IMR-90 (cell line): ENCODE measurements at regions not wholly inside any gene's neighbourhood (a gene's known extent, or its start where the extent isn't known, plus 50 kb on each side); places are given as distances from the start of the nearest gene placed in this dataset.
A peak's percentile ranks its signal among the peaks of the same experiment; 100 is the strongest.

Experiments
- ATAC-seq: fragments of 200-7000 bp; cut with Tn5 transposase; 2 replicates; pipeline ENCODE4 v1.9.1; 2020; ENCODE audit warnings: low read depth, mild to moderate bottlenecking, moderate library complexity
- BruUV-seq: library from RNA; stranded (reverse); fragments of 400-500 nt; replicated peaks from 2 replicates; lab custom pipeline; 2021; lab: Mats Ljungman, UMichigan
- CTCF ChIA-PET: fragments of 300-600 bp; formaldehyde crosslinking; extraction: SDS; loops from one replicate; lab custom pipeline; 2021; ENCODE audit warnings: antibody characterized with exemption; lab: Yijun Ruan, JAX
- POLR2A ChIA-PET: fragments of 300-600 bp; sonication (Branson Sonifier 250); formaldehyde crosslinking; loops from one replicate; lab custom pipeline; 2022; ENCODE audit warnings: antibody characterized with exemption; ENCODE audit not compliant: unreplicated experiment; lab: Charles Lee
- DNase-seq: peaks from one replicate; pipeline ENCODE4 v3.0.0; 2013
- H2AFZ ChIP-seq: replicated peaks from 2 replicates; pipeline ENCODE3; 2013; ENCODE audit warnings: low read length, mild to moderate bottlenecking; ENCODE audit not compliant: poor library complexity
- H2AK5ac ChIP-seq: 2 replicates; pipeline ENCODE4 v1.6.1; 2013; ENCODE audit warnings: low read depth, low read length, inconsistent platforms
- H2AK9ac ChIP-seq: replicated peaks from 2 replicates; pipeline ENCODE3; 2013; ENCODE audit warnings: mild to moderate bottlenecking, low read depth, low read length, moderate library complexity; ENCODE audit not compliant: poor library complexity
- H2BK120ac ChIP-seq: 2 replicates; pipeline ENCODE4 v1.6.1; 2013; ENCODE audit warnings: low read depth, low read length, inconsistent platforms
- H2BK15ac ChIP-seq: 3 replicates; pipeline ENCODE4 v1.6.1; 2013; ENCODE audit warnings: low read depth, low read length, inconsistent platforms
- H2BK20ac ChIP-seq: 2 replicates; pipeline ENCODE4 v1.6.1; 2013; ENCODE audit warnings: low read depth, mild to moderate bottlenecking, inconsistent platforms, low read length, moderate library complexity
- H2BK5ac ChIP-seq: 2 replicates; pipeline ENCODE4 v1.6.1; 2013; ENCODE audit warnings: mild to moderate bottlenecking, low read depth, low read length, inconsistent platforms; ENCODE audit not compliant: poor library complexity, severe bottlenecking
- H3K14ac ChIP-seq: replicated peaks from 2 replicates; pipeline ENCODE4 v1.6.1; 2013; ENCODE audit warnings: low read depth, low read length, inconsistent platforms
- H3K18ac ChIP-seq: 2 replicates; pipeline ENCODE4 v1.6.1; 2013; ENCODE audit warnings: low read depth, low read length, control low read depth
- H3K23ac ChIP-seq: 2 replicates; pipeline ENCODE4 v1.6.1; 2013; ENCODE audit warnings: low read depth, low read length, inconsistent platforms
- H3K27ac ChIP-seq: 2 replicates; pipeline ENCODE4 v1.5.1; 2013; ENCODE audit warnings: mild to moderate bottlenecking, control low read depth, low read length; ENCODE audit not compliant: insufficient read depth
- H3K27me3 ChIP-seq: 2 replicates; pipeline ENCODE4 v1.6.1; 2013; ENCODE audit warnings: low read length; ENCODE audit not compliant: control insufficient read depth, insufficient read depth
- H3K36me3 ChIP-seq: 2 replicates; pipeline ENCODE4 v1.6.1; 2013; ENCODE audit warnings: low read length, mixed read lengths; ENCODE audit not compliant: control insufficient read depth, insufficient read depth
- H3K4ac ChIP-seq: 2 replicates; pipeline ENCODE4 v1.6.1; 2013; ENCODE audit warnings: low read depth, low read length, inconsistent platforms
- H3K4me1 ChIP-seq: 2 replicates; pipeline ENCODE4 v1.6.1; 2013; ENCODE audit warnings: low read length, mixed read lengths; ENCODE audit not compliant: control insufficient read depth, insufficient read depth
- H3K4me2 ChIP-seq: 2 replicates; pipeline ENCODE4 v1.6.1; 2013; ENCODE audit warnings: low read depth, mild to moderate bottlenecking, control low read depth, low read length, moderate library complexity
- H3K4me3 ChIP-seq: 2 replicates; pipeline ENCODE4 v1.5.1; 2013; ENCODE audit warnings: low read depth, mild to moderate bottlenecking, control low read depth, low read length, moderate library complexity; ENCODE audit not compliant: insufficient read depth
- H3K56ac ChIP-seq: 2 replicates; pipeline ENCODE4 v1.6.1; 2013; ENCODE audit warnings: low read length, inconsistent platforms; ENCODE audit not compliant: insufficient read depth; ENCODE audit errors: extremely low read depth
- H3K79me1 ChIP-seq, 2 experiments: 2 replicates each; pipeline ENCODE4 v1.6.1; 2013; ENCODE audit warnings: low read length in 2 of 2, inconsistent platforms in 1 of 2, low read depth in 1 of 2
- H3K9ac ChIP-seq: 2 replicates; pipeline ENCODE4 v1.6.1; 2013; ENCODE audit warnings: low read depth, low read length, control low read depth
- H3K9me1 ChIP-seq: 2 replicates; pipeline ENCODE4 v1.6.1; 2013; ENCODE audit warnings: low read length, inconsistent platforms; ENCODE audit not compliant: insufficient read depth
- H3K9me3 ChIP-seq: 2 replicates; pipeline ENCODE4 v1.6.1; 2013; ENCODE audit warnings: low read length; ENCODE audit not compliant: control insufficient read depth, insufficient read depth
- H4K20me1 ChIP-seq: 2 replicates; pipeline ENCODE4 v1.6.1; 2013; ENCODE audit warnings: low read length, inconsistent platforms; ENCODE audit not compliant: insufficient read depth
- H4K5ac ChIP-seq: 2 replicates; pipeline ENCODE4 v1.6.1; 2013; ENCODE audit warnings: mild to moderate bottlenecking, low read depth, low read length, control low read depth
- H4K8ac ChIP-seq, 2 experiments: 2 replicates each; pipeline ENCODE4 v1.6.1; 2013; ENCODE audit warnings: low read depth in 2 of 2, low read length in 2 of 2, control low read depth in 1 of 2, inconsistent platforms in 1 of 2
- H4K91ac ChIP-seq: 2 replicates; pipeline ENCODE4 v1.6.1; 2013; ENCODE audit warnings: low read depth, low read length, inconsistent platforms; ENCODE audit not compliant: insufficient read depth
- BHLHE40 ChIP-seq: fragments of 150-350 bp; IDR thresholded peaks from 2 replicates; pipeline ENCODE4 v1.6.1; 2016; ENCODE audit warnings: mild to moderate bottlenecking, low read depth, low read length
- CEBPB ChIP-seq: IDR thresholded peaks from 2 replicates; pipeline ENCODE4 v1.6.1; 2012; ENCODE audit warnings: low read depth, low read length, improper control_type of control experiment
- MAZ ChIP-seq: IDR thresholded peaks from 2 replicates; pipeline ENCODE4 v1.6.1; 2012; ENCODE audit warnings: low read depth, mild to moderate bottlenecking, low read length, improper control_type of control experiment, moderate library complexity, borderline replicate concordance
- MXI1 ChIP-seq: IDR thresholded peaks from 2 replicates; pipeline ENCODE4 v1.6.1; 2012; ENCODE audit warnings: low read depth, mild to moderate bottlenecking, low read length, moderate library complexity, borderline replicate concordance
- NFE2L2 ChIP-seq: fragments of 150-350 bp; IDR thresholded peaks from 2 replicates; pipeline ENCODE4 v1.6.1; 2016; ENCODE audit warnings: low read depth, mild to moderate bottlenecking, low read length
- RAD21 ChIP-seq: IDR thresholded peaks from 2 replicates; pipeline ENCODE4 v1.6.1; 2012; ENCODE audit warnings: low read length, improper control_type of control experiment
- RCOR1 ChIP-seq: IDR thresholded peaks from 2 replicates; pipeline ENCODE4 v1.6.1; 2012; ENCODE audit warnings: mild to moderate bottlenecking, low read length, improper control_type of control experiment; ENCODE audit not compliant: insufficient replicate concordance
- RFX5 ChIP-seq: IDR thresholded peaks from 2 replicates; pipeline ENCODE4 v1.8.0; 2012; ENCODE audit warnings: low read depth, mild to moderate bottlenecking, low read length, moderate library complexity
- SMC3 ChIP-seq: fragments of 150-350 bp; IDR thresholded peaks from 2 replicates; pipeline ENCODE4 v1.6.1; 2016; ENCODE audit warnings: low read depth, mild to moderate bottlenecking, antibody characterized with exemption, low read length, moderate library complexity
- WGBS, 2 experiments: methylation state at CpG; one replicate each; pipeline versions ENCODE4 v1.1.5 to v1.1.7; 2013; ENCODE audit warnings: missing lambda C conversion rate in 2 of 2; ENCODE audit not compliant: insufficient read length in 1 of 2; ENCODE audit errors: extremely low coverage in 2 of 2; 5-methylcytosine and 5-hydroxymethylcytosine counted together
- dilution Hi-C: fragments of 300-500 bp; cut with HindIII; formaldehyde crosslinking; loops from one replicate; pipeline ENCODE4 v1.14.3; 2018; ENCODE audit warnings: low sequenced_read_pairs; ENCODE audit not compliant: unreplicated experiment
- in situ Hi-C: fragments of 300-500 bp; cut with MboI; formaldehyde crosslinking; loops from 3 replicates; pipeline ENCODE4 v1.14.3; 2019; ENCODE audit warnings: low sequenced_read_pairs, inconsistent platforms, mixed read lengths
- intact Hi-C: fragments of 100-400 bp; cut with micrococcal nuclease; formaldehyde crosslinking; loops from 2 replicates; pipeline ENCODE4 v1.10.0; 2022
- TF ChIP-seq, protein P1 (sequence below): conservative IDR thresholded peaks from 2 replicates; pipeline ENCODE4 v1.5.1; 2012; ENCODE audit warnings: mild to moderate bottlenecking, low read depth, low read length, improper control_type of control experiment

DNA sequence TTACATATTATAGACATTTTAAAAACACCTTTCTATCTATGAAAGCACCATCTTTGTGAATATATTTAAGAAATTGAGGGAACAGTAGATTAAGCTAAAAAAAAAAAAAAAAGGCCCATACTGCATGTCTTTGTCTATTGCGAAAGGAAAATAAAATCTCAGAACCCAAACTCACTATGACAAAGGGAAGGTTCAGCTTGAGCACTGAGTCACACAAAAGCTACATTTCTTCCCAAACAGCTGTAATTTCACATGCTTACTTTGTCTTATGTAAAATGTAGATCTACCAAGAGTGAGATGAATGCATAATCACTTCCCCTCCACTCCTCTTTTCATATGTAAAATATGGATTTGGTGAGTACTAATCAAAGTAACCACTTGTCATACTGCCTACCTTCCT is 640.1 kb upstream of the KLF12 start:
- Histone ChIP-seq H3K27me3 (no peaks in the 10 kb centered on the region), H2AK9ac (no peak overlapping the region), H3K56ac (no peak overlapping the region), H2BK15ac (no peak overlapping the region), H2AFZ (no peak overlapping the region), H4K91ac (no peak overlapping the region), H3K14ac (no peak overlapping the region), H4K20me1 (no peaks in the 10 kb centered on the region), H3K9ac (no peak overlapping the region), H3K4me2 (no peak overlapping the region), H3K36me3 (no peaks in the 10 kb centered on the region), H3K4me1 (peaks cover 10% of the 10 kb centered on the region; the same call in 1 of the 2 replicates), H2BK120ac (no peak overlapping the region), H4K5ac (no peak overlapping the region), H3K9me1 (no peaks in the 10 kb centered on the region), H3K18ac (no peak overlapping the region), H3K27ac (no peak overlapping the region), H2BK5ac (no peak overlapping the region), H4K8ac (no peak overlapping the region), H3K4me3 (no peak overlapping the region), H3K4ac (no peak overlapping the region), H3K79me1 (no peaks in the 10 kb centered on the region), H2BK20ac (no peak overlapping the region), H3K9me3 (no peaks in the 10 kb centered on the region), H3K23ac (no peak overlapping the region), H2AK5ac (no peak overlapping the region)
- dilution Hi-C loops, result no loop called here
- in situ Hi-C loops, result no loop called here
- no CpG with 5 or more reads among the region's 1 CpG for WGBS, 2 experiments
- no peak for TF ChIP-seq RFX5
- TF ChIP-seq SMC3, result no peak
- TF ChIP-seq CEBPB, result peak; percentile 85
- TF ChIP-seq BHLHE40, result no peak
- TF ChIP-seq, protein P1, sequence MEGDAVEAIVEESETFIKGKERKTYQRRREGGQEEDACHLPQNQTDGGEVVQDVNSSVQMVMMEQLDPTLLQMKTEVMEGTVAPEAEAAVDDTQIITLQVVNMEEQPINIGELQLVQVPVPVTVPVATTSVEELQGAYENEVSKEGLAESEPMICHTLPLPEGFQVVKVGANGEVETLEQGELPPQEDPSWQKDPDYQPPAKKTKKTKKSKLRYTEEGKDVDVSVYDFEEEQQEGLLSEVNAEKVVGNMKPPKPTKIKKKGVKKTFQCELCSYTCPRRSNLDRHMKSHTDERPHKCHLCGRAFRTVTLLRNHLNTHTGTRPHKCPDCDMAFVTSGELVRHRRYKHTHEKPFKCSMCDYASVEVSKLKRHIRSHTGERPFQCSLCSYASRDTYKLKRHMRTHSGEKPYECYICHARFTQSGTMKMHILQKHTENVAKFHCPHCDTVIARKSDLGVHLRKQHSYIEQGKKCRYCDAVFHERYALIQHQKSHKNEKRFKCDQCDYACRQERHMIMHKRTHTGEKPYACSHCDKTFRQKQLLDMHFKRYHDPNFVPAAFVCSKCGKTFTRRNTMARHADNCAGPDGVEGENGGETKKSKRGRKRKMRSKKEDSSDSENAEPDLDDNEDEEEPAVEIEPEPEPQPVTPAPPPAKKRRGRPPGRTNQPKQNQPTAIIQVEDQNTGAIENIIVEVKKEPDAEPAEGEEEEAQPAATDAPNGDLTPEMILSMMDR, result no peak
- TF ChIP-seq RAD21, result no peak
- peak; percentile 19; the same call in 1 of the 2 replicates for TF ChIP-seq NFE2L2
- no peak for TF ChIP-seq RCOR1
- no peak for TF ChIP-seq MXI1
- TF ChIP-seq MAZ, result no peak
- DNase-seq (peak; percentile 75), ATAC-seq (no peak)
- POLR2A ChIA-PET, result no interaction called here
- no TSS peak for BruUV-seq
- CTCF ChIA-PET, result interaction anchor here (0.6 kb wide), 1 partner anchor 200 kb away, joined by 3 read pairs; no protein-coding TSS in a partner anchor
- intact Hi-C loops, result loop anchor here (5.0 to 10.0 kb wide), 4 partner anchors 449 to 848 kb away; partner anchors contain the start of gene KLF12
